GM12878 (cell line): ENCODE measurements at regions not wholly inside any gene's neighbourhood (a gene's known extent, or its start where the extent isn't known, plus 50 kb on each side); places are given as distances from the start of the nearest gene placed in this dataset.
"Not testable (repeated sequence)": the region's sequence is repeated elsewhere in the genome, so short reads cannot be mapped to it uniquely, and the experiment has no call there.

Source experiments
- ATAC-seq: fragments of 200-7000 bp; cut with Tn5 transposase; 3 replicates; pipeline ENCODE4 v1.9.1; 2020; ENCODE audit warnings: mild to moderate bottlenecking, moderate library complexity
- BruUV-seq: library from RNA; stranded (reverse); fragments of 400-500 nt; replicated peaks from 2 replicates; lab custom pipeline; 2021; lab: Mats Ljungman, UMichigan
- CTCF ChIA-PET: fragments of 300-600 bp; sonication (Branson Sonifier 250); formaldehyde crosslinking; extraction: SDS; loops from one replicate; lab custom pipeline; 2021; ENCODE audit warnings: inconsistent platforms; lab: Yijun Ruan, JAX
- POLR2A ChIA-PET: fragments of 350-600 bp; formaldehyde crosslinking; extraction: SDS; loops from one replicate; lab custom pipeline; 2021; ENCODE audit warnings: inconsistent platforms; lab: Charles Lee
- RAD21 ChIA-PET: fragments of 300-600 bp; sonication (Branson Sonifier 250); formaldehyde crosslinking; loops from one replicate; lab custom pipeline; 2023; ENCODE audit warnings: antibody characterized with exemption; ENCODE audit not compliant: unreplicated experiment; lab: Charles Lee
- SMC1A ChIA-PET: fragments of 300-600 bp; sonication (Branson Sonifier 250); formaldehyde crosslinking; loops from one replicate; lab custom pipeline; 2023; ENCODE audit not compliant: unreplicated experiment, uncharacterized antibody; lab: Charles Lee
- DNase-seq: peaks from one replicate; pipeline ENCODE4 v3.0.0-alpha.2; 2011; ENCODE audit warnings: low read depth, low spot score
- FAIRE-seq: peaks from 3 replicates; lab custom pipeline; 2011; peaks lifted over from hg19 to GRCh38; lab: Jason Lieb, UNC
- H2AFZ ChIP-seq: 2 replicates; pipeline ENCODE4 v1.6.0; 2011; ENCODE audit warnings: low read depth, low read length, control low read depth; ENCODE audit not compliant: control insufficient read depth
- H3K27ac ChIP-seq: 2 replicates; pipeline ENCODE4 v1.5.1; 2011; ENCODE audit warnings: control low read depth; ENCODE audit not compliant: control insufficient read depth, insufficient read depth
- H3K27me3 ChIP-seq, 2 experiments: replicated peaks in 1 of 2; 2 replicates each; pipeline versions ENCODE4 v1.6.0 to v1.6.1; 2011; ENCODE audit warnings: low read length in 1 of 2; ENCODE audit not compliant: control insufficient read depth in 2 of 2, insufficient read depth in 2 of 2
- H3K36me3 ChIP-seq, 2 experiments: 2 replicates each; pipeline ENCODE4 v1.5.1; 2011; ENCODE audit warnings: low read length in 1 of 2; ENCODE audit not compliant: control insufficient read depth in 2 of 2, insufficient read depth in 2 of 2
- H3K4me1 ChIP-seq: 2 replicates; pipeline ENCODE4 v1.6.1; 2011; ENCODE audit warnings: mild to moderate bottlenecking, low read length, moderate library complexity, mixed read lengths; ENCODE audit not compliant: control insufficient read depth, insufficient read depth
- H3K4me2 ChIP-seq: 2 replicates; pipeline ENCODE4 v1.6.0; 2011; ENCODE audit warnings: control low read depth; ENCODE audit not compliant: control insufficient read depth, insufficient read depth
- H3K4me3 ChIP-seq: fragments of 200-600 bp; sonication (generic); 2 replicates; pipeline ENCODE4 v1.5.1; 2016
- H3K79me2 ChIP-seq: 2 replicates; pipeline ENCODE4 v1.6.0; 2011; ENCODE audit warnings: low read length; ENCODE audit not compliant: control insufficient read depth, insufficient read depth
- H3K9ac ChIP-seq: 2 replicates; pipeline ENCODE4 v1.8.0; 2011; ENCODE audit warnings: low read length, control low read depth, mixed read lengths; ENCODE audit not compliant: control insufficient read depth, insufficient read depth
- H3K9me3 ChIP-seq: replicated peaks from 3 replicates; pipeline ENCODE4 v1.5.1; 2011; ENCODE audit warnings: mild to moderate bottlenecking, low read length; ENCODE audit not compliant: control insufficient read depth, insufficient read depth
- H4K20me1 ChIP-seq: 2 replicates; pipeline ENCODE4 v1.6.0; 2011; ENCODE audit not compliant: control insufficient read depth, insufficient read depth
- DPF2 ChIP-seq: fragments of 450-650 bp; IDR thresholded peaks from 2 replicates; pipeline ENCODE4 v1.6.1; 2017; ENCODE audit warnings: mild to moderate bottlenecking
- PML ChIP-seq: IDR thresholded peaks from 2 replicates; pipeline ENCODE4 v1.6.1; 2012; ENCODE audit warnings: low read length, inconsistent platforms
- WGBS: methylation state at CpG from one replicate; pipeline ENCODE4 v1.1.6; 2016; ENCODE audit warnings: low lambda C conversion rate; ENCODE audit not compliant: insufficient replicate concordance, insufficient coverage; ENCODE audit errors: missing lambda C conversion rate; 5-methylcytosine and 5-hydroxymethylcytosine counted together
- in situ Hi-C: fragments of 300-500 bp; cut with MboI; formaldehyde crosslinking; loops from 9 replicates; pipeline ENCODE4 v1.14.3; 2018; ENCODE audit warnings: mixed read lengths
- intact Hi-C: fragments of 100-400 bp; cut with micrococcal nuclease; formaldehyde crosslinking; loops from one replicate; pipeline ENCODE4 v1.14.2; 2022; ENCODE audit not compliant: unreplicated experiment

DNA sequence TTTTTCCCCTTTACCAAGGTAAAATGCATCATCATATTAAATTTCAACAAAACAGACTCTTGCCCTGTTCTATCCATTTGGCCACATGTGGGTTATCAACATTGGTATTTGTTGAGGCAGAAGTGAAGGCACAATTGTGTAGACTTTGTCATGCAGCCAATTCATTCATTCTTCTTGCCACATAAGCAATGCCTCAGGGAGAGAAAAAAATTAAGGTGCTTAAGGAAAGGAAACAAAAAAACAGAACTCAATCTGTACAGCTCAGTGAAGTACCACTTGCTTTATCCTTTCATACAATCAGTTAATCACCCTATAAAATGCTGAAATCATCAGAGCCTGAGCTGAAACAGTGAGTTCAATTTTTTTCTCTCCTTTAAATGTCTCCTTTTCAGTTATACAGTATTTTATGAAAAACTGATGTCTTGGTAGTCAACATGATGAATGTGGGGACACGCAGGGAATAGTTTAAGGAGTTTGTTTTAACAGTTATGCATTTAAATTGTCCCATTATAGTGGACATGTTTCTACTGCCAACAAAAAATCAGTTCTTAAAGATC lies 588.9 kb downstream of the MFSD1 start:
- POLR2A ChIA-PET: no interaction called here
- Histone ChIP-seq H3K9me3 (no peaks in the 10 kb centered on the region), H3K27me3 (no peaks in the 10 kb centered on the region), H3K4me1 (no peaks in the 10 kb centered on the region), H3K27ac (no peak overlapping the region), H3K79me2 (no peaks in the 10 kb centered on the region), H4K20me1 (no peaks in the 10 kb centered on the region), H3K9ac (no peak overlapping the region), H3K4me2 (no peak overlapping the region), H3K36me3 (no peaks in the 10 kb centered on the region), H2AFZ (no peak overlapping the region), H3K4me3 (no peak overlapping the region)
- FAIRE-seq (no peak), DNase-seq (no peak), ATAC-seq (no peak)
- no peak for TF ChIP-seq PML
- no peak for TF ChIP-seq DPF2
- RAD21 ChIA-PET: no interaction called here
- CTCF ChIA-PET: no interaction called here
- SMC1A ChIA-PET: no interaction called here
- BruUV-seq: no TSS peak
- 0% methylated on average over 1 of the region's 1 CpG for WGBS
- in situ Hi-C loops (no loop called here), intact Hi-C loops (no loop called here)

DNA sequence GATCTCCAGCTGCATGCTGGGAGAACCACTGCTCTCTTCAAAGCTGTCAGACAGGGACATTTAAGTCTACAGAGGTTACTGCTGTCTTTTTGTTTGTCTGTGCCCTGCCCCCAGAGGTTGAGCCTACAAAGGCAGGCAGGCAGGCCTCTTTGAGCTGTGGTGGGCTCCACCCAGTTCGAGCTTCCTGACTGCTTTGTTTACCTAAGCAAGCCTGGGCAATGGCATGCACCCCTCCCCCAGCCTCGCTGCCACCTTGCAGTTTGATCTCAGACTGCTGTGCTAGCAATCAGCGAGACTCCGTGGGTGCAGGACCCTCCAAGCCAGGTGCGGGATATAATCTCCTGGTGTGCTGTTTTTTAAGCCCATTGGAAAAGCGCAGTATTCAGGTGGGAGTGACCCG lies 591.0 kb upstream of the IL12A start:
- H3K9me3 ChIP-seq, FAIRE-seq, H3K4me2 ChIP-seq, H3K4me1 ChIP-seq, ATAC-seq, SMC1A ChIA-PET, H4K20me1 ChIP-seq, H3K27ac ChIP-seq, intact Hi-C loops, H3K4me3 ChIP-seq, DNase-seq, POLR2A ChIA-PET, H3K79me2 ChIP-seq, H3K36me3 ChIP-seq, H3K9ac ChIP-seq, BruUV-seq, H3K27me3 ChIP-seq, in situ Hi-C loops, RAD21 ChIA-PET, H2AFZ ChIP-seq: not testable (repeated sequence)
- WGBS: 11% methylated on average over 7 of the region's 7 CpGs
- CTCF ChIA-PET: interaction anchor here (0.5 kb wide), 1 partner anchor 488 kb away, joined by 3 read pairs; no protein-coding TSS in a partner anchor
